ENCODE measurements at regions not wholly inside any gene's neighbourhood (a gene's known extent, or its start where the extent isn't known, plus 50 kb on each side); places are given as distances from the start of the nearest gene placed in this dataset.
A peak's percentile ranks its signal among the peaks of the same experiment; 100 is the strongest.

- CTCF ChIA-PET (ENCODE audit: low intra/inter-chr PET ratio), result no interaction called here
- TF ChIP-seq TCF7L2 (IDR thresholded peaks at IDR 0.05; ENCODE audit: low read depth, low read length) (no peak), CBX5 (IDR thresholded peaks at IDR 0.05; ENCODE audit: borderline replicate concordance, low read depth) (0 out of 2 replicates have a peak, but pooled peaks have one; percentile 26), SMAD1 (IDR thresholded peaks at IDR 0.05; ENCODE audit: low read depth, low read length, partially characterized antibody) (no peak), ZFP36 (IDR thresholded peaks at IDR 0.05; ENCODE audit: low read depth, low read length, partially characterized antibody) (peak; percentile 13)
- TF ChIP-seq, protein P1, sequence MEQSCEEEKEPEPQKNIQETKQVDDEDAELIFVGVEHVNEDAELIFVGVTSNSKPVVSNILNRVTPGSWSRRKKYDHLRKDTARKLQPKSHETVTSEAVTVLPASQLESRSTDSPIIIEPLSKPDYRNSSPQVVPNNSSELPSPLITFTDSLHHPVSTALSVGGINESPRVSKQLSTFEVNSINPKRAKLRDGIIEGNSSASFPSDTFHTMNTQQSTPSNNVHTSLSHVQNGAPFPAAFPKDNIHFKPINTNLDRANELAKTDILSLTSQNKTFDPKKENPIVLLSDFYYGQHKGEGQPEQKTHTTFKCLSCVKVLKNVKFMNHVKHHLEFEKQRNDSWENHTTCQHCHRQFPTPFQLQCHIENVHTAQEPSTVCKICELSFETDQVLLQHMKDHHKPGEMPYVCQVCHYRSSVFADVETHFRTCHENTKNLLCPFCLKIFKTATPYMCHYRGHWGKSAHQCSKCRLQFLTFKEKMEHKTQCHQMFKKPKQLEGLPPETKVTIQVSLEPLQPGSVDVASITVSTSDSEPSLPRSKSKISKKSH (CRISPR knock-in tag; IDR thresholded peaks at IDR 0.05), result no peak
Measured at GRCh38 chr20:51303731-51304670, 238.5 kb downstream of the NFATC2 start.

More at GRCh38 chr20:51303731-51304670, 238.5 kb downstream of the NFATC2 start:
- H3K27me3 ChIP-seq (ENCODE audit: control insufficient read depth in 2 of 2, insufficient read depth in 2 of 2, low read length in 2 of 2), result peaks cover 0 to 11% of the 10 kb centered on the region in 2 experiments; a peak in 2 of 5 replicates
- BruUV-seq (replicated peaks), result no TSS peak
- H4K20me1 ChIP-seq (replicated peaks; ENCODE audit: control insufficient read depth, insufficient read depth, low read length), result no peaks in the 10 kb centered on the region
- no peaks in the 10 kb centered on the region for H3K9me1 ChIP-seq (ENCODE audit: control insufficient read depth, insufficient read depth, low read length)
- intact Hi-C loops (cut with micrococcal nuclease) (loop anchor here (10.0 kb wide), 1 partner anchor 509 kb away; the partner anchor contains the start of gene BCAS4), in situ Hi-C loops (cut with MboI) (loop anchor here (10.0 kb wide), 1 partner anchor 509 kb away; the partner anchor contains the start of gene BCAS4)
- no peak overlapping the region for H2AFZ ChIP-seq (ENCODE audit: low read depth, low read length)
- H3K9me3 ChIP-seq (replicated peaks; ENCODE audit: control insufficient read depth, insufficient read depth, low read depth, low read length), result 0 out of 2 replicates have a peak, but pooled peaks cover 4% of the 10 kb centered on the region
- H3K4me1 ChIP-seq (replicated peaks in 1 of 2; ENCODE audit: control insufficient read depth in 2 of 2, insufficient read depth in 2 of 2, low read length in 2 of 2), result peaks cover 0 to 5% of the 10 kb centered on the region in 2 experiments; a peak in 1 of 5 replicates
- WGBS (ENCODE audit: insufficient coverage, low coverage, missing lambda C conversion rate), result 13% methylated on average over 11 of the region's 11 CpGs
- no peaks in the 10 kb centered on the region for H3K36me3 ChIP-seq (ENCODE audit: control insufficient read depth, insufficient read depth, low read length)
- H3K4me2 ChIP-seq (ENCODE audit: insufficient read depth, low read length), result no peak overlapping the region
- ATAC-seq (no peak), FAIRE-seq (no peak), DNase-seq (ENCODE audit: extremely low read depth in 1 of 4, low spot score in 3 of 4) (no peak)
- no peak overlapping the region for H3K9ac ChIP-seq (ENCODE audit: insufficient read depth in 1 of 2, low read depth in 2 of 2, low read length in 2 of 2)
- H3K27ac ChIP-seq (ENCODE audit: extremely low read depth, low read depth, low read length), result no peak overlapping the region
- no peak overlapping the region for H3K4me3 ChIP-seq
- POLR2A ChIA-PET, result interaction anchor here (0.6 to 0.7 kb wide), 2 partner anchors 24 to 139 kb away, joined by 3 read pairs; no protein-coding TSS in a partner anchor
- H3K79me2 ChIP-seq (ENCODE audit: control insufficient read depth, insufficient read depth, low read length), result no peaks in the 10 kb centered on the region

All from K562 (cell line).